CD4-positive, alpha-beta T cell treated with Interleukin-15 for 4 hours (primary cell): ENCODE measurements at regions not wholly inside any gene's neighbourhood (a gene's known extent, or its start where the extent isn't known, plus 50 kb on each side); places are given as distances from the start of the nearest gene placed in this dataset.
"Not testable (repeated sequence)": the region's sequence is repeated elsewhere in the genome, so short reads cannot be mapped to it uniquely, and the experiment has no call there.

Source experiments
- DNase-seq: peaks from one replicate; pipeline ENCODE4 v3.0.0-alpha.2; 2020; ENCODE audit warnings: low spot score

DNA sequence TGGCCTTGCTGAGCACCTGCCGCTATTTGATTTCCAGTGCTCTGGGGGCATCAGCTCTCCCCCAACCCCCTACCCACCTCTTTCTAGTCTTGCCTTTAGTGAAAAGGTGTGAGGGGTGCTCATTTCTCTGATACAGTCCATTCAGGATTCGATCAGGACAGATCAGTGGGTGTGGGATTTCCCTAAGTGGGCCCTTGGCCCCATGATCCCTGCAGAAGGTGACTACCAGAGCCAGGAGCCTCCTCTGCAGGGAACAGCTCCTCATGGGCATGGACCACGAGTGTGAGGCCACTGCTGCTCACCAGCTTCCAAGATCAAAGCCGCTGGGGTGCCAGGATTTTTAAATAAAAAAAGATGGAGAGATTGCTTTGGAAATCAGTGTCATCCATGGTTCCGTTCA is 835.2 kb upstream of the ID2 start:
- DNase-seq, result no peak

DNA sequence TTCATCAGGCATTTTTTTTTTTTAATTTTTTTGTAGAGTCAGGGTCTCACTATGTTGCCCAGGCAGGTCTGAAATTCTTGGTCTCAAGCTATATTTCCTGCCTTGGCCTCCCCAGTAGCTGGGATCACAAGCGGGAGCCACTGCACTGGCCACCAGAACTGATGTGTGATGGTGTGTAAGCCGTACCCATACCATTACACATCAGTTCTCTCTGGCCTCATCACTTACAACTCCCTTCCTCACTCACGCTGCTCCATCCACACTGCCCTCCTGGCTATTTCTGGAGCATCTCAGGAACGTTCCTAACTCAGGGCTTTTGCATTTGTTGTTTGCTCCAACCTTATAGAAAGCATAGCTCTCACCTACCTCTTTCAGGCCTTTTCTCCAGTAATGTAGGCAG is 834.5 kb upstream of the ID2 start:
- DNase-seq, result no peak

DNA sequence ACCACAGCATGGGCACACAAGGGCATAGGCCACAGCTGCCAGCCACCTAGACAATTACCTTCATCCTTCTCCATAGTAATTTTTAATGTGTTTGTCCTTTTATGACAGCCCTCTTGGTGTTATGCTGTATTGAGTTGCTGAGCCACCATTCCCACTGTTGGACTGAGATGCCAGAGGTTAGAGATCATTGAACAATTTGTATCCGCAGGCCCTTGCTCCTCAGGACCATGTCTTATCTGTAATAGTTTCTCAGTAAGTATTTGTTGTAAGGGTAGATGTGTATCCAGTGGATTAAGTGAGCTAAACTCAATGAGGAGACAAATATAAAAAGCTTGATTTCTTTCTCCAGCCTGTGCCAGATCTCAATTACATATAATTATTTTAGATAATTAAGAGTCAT is 832.8 kb upstream of the ID2 start:
- DNase-seq, result no peak

DNA sequence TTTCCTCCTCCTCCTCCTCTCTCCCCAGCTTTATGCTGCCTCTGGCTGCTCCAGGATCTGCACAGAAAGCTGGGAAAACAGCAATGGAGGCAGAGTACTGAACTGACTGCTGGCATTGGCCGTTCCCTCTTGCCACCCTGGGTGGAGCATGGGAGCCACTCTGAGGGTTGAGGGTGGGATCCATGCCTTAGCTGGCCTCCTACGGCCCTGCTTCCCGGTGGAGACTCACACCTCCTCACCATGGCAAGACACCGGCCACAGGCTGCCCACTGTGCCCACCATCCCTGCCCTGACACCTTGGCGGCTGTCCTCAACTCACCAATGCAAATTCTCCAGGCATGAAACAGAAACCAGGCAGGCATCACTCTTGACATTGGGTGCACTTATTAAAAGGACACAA is 832.3 kb upstream of the ID2 start:
- no peak for DNase-seq

DNA sequence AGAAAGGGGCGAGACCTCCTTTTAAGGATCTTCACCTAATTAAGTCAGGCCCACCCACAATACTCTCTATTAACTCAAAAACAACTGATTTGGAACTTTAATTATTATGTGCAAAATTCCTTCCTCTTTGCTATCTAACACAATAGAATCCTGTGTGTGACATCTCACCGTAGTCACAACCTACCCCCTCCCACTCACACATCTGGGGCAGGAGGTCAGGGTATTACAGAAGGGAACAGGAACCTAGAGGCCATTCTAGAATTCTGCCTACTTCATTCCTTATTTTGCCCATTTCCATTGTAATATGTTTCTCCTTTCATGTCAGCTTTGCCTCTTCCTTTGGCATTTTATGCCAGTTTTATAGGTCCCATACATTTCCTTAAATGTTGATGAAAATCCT is 829.3 kb upstream of the ID2 start:
- no peak for DNase-seq

DNA sequence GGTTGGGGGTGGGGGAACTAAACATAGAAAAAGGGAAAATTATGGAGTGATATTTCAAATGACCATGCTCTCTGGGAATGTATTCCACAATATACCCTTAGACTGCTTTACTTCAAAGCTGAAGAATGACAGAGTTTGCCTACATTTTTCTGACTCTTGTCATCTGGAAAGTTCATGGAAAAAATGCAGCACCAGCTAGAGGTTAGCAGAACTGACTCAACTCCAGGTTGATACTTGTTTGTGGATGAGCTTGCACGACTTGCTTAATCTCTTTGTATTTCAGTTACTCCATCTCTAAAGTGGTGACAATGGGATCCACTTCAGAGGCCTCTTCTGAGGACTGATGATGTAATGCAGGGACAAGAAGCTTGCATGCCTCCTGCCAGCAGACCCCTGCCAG is 824.0 kb upstream of the ID2 start:
- no peak for DNase-seq

DNA sequence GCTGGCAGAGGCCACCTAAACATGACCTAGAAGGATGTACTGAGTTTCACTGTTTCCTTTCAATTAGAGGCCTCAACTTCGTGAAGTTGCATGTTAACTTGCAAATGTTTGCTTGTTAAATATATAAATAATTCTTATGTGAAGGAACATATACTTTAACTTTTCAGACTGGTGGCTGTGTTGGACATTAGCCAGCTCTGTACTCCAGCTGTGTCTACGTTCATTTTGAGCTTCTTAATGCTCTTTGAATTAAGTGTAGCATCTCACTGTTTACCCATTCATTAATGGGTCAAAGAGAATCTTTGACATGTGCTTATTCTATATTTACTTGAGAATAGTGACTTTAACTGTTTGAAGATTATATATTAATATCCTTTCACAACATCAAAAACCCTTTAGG is 823.2 kb upstream of the ID2 start:
- DNase-seq, result no peak

DNA sequence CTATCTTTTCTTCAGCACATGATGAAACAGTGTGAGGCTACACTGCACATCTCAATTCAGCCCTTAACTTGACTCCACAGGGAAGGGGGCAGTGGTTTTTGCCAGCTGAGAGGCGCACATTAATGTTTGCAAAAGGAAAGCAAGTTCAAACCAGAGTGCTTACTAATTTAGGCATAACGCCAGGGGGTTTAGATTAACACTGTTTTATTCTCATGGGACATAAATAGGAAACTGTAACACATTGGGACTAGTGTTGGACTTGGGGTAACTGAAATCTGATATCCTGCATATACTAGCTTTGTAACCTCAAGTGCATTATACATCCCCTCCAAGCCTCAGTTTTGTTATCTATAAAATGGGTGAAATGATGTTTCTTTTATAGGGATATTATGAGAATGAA is 821.2 kb upstream of the ID2 start:
- DNase-seq, result no peak

DNA sequence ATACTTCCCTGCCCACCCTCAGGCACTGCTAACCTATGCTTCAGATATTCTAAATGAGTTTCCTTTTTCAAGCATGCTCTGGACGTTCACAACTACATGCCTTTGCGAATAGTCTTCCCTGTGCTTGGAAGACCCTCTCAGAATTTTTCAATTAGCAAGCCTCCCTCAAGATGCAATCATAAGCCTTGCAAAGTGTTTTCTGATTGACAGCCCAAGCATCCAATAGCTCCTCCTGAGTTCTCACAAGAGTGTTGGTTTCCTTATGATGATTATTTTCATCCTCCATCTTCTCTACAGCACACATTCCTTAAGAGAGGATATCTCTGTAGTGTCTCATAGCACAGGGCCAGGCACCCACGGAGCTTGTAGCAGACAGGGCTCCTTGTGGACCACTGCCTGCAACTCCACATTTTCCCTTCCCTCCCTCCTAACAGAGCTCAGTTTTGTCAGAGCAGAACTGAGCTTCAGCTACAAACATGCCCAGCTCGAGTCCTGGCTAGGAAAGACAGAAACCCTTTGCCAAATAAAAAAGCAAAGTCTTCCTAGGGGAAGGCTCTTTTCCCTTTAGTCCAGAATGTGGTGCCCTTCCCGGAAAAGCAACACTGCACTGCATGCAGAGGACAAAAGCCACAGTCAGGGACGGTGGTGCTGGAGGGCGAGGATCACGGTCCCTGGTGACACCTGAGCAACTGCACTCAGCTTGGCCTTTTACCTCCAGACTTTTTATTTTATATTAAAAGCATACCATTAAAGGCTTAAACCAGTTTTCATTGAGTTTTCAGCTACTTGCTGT is 819.8 kb upstream of the ID2 start:
- DNase-seq, result no peak

DNA sequence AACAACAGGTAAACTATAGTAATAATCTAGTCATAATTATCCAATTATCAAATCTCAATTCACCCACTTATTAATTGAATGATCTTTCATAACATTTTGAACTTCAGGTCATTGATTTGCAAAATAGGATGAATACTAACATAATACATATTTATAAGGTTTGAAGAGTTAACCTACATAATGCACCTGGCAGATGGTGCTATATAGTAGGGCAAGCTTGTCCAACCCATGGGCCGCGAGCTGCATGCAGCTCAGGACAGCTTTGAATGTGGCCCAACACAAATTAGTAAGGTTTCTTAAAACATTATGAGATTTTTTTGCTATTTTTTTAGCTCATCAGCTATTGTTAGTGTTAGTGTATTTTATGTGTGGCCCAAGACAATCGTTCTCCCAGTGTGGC is 815.8 kb upstream of the ID2 start:
- no peak for DNase-seq

DNA sequence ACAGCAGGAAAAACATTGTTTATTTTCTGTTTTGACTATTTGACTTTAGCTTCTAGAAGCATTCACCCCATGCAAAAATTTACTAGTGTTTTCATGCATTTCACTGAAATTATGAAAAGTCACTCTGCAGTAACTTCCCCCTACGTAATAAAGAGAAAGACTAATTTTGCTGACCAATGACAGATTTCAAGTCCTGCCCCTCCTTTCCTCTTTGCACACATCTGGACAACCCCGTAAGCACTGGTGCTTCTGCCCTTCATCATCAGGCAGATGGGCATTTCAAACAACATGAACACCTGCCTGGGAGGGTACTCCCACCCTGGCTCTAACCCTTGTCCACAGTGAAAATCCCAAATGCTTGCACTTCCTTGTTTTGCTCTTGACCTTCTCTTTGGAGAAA is 815.0 kb upstream of the ID2 start:
- no peak for DNase-seq

DNA sequence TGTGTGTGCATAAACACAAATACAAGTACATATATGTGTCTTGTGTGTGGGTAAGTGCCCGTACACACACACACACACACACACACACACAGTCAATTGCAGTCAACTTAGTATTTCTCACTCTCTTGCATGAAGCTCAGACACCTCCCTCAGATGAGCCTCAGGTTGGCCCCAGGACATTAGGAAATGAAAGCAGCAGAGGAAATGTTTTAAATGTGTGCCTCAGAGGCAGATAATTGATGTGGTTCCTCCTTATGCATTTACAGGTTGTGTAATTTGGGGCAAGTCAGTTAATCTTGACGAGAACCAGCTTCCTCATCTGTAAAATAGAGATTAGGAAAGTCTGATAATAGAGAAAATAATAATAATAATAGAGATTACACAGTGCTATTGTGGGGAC is 814.0 kb upstream of the ID2 start:
- DNase-seq, result no peak

DNA sequence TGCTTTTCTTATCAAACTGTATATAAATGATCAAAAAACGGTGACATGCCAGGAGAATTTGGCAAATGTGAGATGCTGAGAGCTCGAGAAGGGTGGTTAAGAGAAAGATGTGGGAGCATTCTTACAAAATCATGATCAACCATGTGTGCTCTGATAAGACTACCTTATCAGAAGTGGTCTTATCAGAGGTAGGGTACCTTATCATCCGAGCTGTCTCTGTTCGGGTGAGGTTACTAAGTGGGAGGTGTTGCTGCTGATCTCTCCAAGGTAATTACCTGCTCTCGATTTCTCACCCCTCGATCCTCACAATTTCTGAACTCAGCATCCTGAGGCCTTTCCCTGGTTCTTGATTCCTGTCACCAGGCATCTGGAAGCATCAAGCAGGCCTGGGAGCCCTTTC is 813.0 kb upstream of the ID2 start:
- DNase-seq, result no peak

DNA sequence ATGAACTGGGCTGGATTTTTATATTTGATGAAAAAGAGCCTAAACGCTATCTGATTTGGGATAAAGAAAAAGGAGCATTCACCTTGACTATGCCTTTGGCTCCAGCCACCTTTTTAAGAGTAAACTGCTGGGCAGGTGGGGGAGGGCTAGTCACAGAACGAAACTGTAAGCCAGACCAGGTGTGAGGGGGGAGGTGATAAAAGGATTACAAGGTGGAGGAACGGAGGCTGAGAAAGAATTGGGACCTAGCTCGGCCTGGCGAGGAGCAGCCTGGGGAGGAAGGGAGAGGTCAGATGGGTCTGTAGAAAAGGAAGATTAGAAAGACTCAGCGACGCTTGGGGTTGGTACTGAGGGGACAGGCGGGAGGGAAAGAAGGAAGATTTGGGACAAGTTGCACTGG is 805.4 kb upstream of the ID2 start:
- not testable (repeated sequence) for DNase-seq

DNA sequence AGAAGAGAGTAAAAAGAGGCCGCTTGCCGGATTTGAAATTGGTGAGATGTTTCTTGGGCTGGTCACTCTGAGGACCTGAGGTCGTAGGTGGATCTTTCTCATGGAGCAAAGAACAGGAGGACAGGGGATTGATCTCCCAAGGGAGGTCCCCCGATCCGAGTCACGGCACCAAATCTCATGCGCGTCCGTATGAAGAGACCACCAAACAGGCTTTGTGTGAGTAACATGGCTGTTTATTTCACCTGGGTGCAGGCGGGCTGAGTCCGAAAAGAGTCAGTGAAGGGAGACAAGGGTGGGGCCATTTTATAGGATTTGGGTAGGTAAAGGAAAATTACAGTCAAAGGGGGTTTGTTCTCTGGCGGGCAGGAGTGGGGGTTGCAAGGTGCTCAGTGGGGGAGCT is 803.6 kb upstream of the ID2 start:
- DNase-seq, result not testable (repeated sequence)

DNA sequence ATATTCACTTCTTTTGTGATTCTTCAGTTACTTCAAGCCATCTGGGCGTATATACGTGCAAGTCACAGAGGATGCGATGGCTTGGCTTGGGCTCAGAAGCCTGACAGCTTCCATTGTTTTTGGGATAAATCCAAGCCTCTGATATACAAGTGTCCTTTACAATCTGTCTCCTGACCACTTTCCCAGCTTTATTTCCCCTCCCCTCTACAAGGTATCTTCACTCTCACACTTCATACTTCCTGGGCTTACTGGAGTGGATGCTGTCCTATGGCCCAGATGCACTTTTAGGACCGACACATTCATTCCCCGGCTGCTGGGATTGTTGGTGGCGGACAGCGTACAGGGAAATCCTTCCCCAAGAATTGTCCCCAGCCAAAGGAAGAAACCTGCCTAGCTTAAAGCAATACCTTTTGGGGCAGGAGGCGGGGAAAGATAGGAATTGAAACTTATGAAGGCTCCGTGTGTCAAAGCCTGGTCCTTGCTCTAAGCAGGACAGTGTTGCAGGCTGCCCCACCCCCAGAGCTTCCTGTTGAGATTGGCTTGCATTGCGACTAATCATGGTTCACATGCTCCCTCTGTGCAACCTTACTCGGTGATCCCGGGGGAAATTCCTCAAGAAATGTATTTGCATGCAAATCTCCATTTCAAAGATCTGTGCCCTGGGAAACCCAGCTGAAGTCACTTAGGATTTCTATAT is 802.9 kb upstream of the ID2 start:
- DNase-seq, result no peak

DNA sequence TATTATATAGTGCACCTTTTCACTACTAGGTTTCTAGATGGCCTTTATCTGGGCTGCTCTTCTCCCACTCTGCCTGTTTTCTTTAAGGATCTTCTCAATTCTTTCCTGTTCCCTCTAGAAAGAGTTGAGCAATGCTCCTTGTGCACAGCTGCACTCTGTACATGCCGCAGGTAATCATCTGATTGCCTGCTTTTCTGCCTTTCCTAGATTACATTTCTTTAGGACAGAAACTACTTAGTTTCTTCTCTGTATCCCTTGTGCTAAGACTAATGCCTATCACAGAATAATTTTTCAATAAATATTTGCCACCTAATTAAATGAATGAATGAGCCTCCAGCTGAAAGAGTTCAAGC is 802.4 kb upstream of the ID2 start:
- no peak for DNase-seq

DNA sequence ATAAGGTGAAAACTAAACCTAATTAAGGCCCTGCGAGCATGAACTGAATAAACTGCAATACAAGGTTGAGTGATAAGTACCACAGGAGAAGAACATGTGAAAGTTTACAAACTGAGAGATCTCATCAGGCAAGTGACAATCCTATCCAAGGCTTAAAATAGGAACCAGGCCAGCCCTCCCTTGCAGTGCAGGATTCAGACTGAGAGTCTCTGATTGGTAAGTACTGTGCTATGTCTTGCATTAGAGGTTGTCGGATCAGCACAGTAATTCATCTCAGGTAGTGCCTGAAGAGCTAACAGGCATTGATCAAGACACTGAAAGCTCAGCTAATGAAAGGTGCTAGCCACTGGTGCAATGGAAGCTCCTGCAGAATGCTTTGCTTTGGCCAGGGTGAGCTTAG is 801.7 kb upstream of the ID2 start:
- DNase-seq, result no peak

DNA sequence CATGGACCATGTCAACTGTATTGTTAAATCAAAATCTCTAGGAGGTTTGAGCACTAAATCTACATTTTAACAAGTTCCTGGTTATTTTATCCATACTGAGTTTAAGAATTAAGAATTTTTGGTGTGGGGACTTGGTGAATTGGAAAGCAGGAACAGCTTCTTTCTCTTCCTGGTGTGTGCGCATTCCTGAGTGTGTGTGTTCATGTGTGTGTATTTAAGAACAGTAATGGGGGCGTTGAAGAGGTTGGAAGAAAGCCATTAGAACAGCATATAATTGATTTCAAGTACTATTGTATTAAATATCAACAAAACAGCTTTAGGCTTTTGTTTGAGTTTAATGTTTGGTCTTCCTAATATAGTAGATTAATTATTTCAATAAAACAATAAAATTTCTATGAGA is 801.3 kb upstream of the ID2 start:
- no peak for DNase-seq

DNA sequence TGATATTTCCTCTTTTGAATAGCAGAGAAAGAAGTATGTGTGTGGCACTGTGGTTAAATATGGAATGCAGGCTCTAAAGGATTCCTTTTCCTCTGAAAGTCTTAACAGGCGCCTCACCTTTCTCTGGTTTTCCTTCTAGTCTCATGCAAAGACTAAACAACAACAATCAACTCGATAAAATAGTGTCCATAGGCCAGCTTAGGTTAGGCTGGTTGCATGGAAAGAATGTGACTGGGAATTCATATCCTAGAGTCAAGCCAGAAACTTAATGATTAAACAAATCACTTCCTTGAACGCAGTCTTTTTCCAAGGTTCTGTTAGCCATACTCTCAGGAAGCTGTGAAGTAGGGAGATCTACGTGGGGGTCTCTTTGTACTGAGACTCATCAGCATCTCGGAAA is 800.8 kb upstream of the ID2 start:
- DNase-seq, result no peak

DNA sequence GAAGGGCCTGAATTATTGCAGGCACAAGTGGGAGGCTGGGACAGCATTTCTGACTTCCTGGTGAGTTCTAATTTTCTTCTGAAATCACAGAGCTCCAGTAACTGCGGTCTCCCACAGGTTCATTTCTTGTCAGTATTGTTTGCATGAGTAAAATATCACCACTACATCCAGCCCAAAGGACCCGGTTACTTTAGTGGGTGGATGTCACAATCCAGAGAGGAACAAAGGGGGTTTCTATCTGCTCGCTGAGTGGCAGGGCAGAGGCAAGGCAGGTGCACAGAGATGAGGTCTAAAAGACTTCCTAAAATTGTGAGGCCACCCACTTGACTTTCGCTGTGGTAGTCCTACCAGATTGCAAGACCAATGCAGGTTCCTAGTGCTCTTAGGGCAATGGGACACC is 800.4 kb upstream of the ID2 start:
- no peak for DNase-seq

DNA sequence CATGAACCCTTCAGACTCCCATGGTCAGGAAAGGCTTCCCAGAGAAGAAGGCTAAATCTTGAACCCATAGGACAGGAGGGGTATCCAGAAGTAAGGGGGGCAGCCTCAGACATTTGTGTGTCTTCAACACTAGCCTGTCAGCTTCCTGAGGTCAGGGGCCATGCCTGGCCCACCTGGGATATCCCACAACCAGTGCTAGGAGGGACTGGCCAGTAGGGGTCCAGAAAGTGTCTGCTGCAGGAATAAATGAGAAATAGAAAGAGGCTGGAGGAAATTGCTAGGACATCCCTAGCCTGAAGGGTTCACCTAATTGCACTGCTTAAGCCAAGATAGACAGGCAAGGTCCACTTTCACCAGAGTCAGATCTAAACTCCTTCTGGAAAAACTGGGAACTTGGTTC is 799.6 kb upstream of the ID2 start:
- DNase-seq, result no peak

DNA sequence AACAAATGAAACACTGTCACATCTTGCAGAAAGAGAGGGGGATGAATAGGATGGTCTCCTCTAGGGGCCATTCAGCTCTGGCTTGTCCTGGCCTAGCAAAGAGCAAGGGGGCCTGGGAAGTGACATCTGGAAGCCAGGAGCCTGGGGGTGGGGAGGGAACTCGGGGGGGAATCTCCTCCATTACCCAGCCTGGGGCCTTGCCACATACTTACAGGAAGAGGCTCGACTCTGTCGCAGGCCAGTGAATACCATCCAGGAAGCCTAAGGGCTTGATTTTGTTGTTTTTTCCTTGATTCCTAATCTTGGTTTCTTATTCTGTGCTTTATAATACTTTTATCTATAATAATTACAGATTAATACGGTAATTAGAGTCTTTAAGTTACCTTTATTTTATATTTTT is 797.5 kb upstream of the ID2 start:
- DNase-seq, result no peak

DNA sequence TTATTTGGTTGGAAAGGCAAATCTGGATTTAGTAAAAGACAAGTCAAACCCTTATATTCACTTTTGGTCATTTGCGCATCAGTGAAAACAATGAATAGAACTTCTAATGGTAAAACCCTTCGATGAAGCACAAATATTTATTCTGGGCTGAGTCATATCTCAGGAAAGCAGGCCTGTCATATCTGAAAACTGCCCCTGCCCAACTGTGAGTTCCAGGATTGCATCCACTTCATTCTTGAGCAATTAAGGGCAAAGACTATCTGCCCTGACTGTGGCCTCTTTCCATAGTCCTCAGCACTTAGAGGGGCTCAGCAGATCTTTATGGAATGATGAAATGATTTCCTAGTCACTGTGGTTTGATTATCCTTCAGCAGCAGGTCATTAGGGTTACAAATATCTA is 795.2 kb upstream of the ID2 start:
- DNase-seq, result no peak
